Endothelial cell of umbilical vein (primary cell): ENCODE measurements at regions not wholly inside any gene's neighbourhood (a gene's known extent, or its start where the extent isn't known, plus 50 kb on each side); places are given as distances from the start of the nearest gene placed in this dataset.

Experiments used
- JUN ChIP-seq: IDR thresholded peaks from 2 replicates; pipeline ENCODE4 v1.6.1; 2011; ENCODE audit warnings: borderline replicate concordance, low read depth; ENCODE audit not compliant: insufficient read length, insufficient read depth
- TF ChIP-seq, protein P1 (sequence below), 2 donors: IDR thresholded peaks; 1 replicate in 1 of 2; 2 replicates in 1 of 2; pipeline ENCODE4 v1.5.1; 2011; ENCODE audit warnings: low read length in 2 of 2, mild to moderate bottlenecking in 2 of 2, moderate library complexity in 2 of 2, control low read depth in 1 of 2, inconsistent platforms in 1 of 2, low read depth in 1 of 2; ENCODE audit not compliant: insufficient read depth in 1 of 2; ENCODE audit errors: extremely low read depth in 1 of 2

DNA sequence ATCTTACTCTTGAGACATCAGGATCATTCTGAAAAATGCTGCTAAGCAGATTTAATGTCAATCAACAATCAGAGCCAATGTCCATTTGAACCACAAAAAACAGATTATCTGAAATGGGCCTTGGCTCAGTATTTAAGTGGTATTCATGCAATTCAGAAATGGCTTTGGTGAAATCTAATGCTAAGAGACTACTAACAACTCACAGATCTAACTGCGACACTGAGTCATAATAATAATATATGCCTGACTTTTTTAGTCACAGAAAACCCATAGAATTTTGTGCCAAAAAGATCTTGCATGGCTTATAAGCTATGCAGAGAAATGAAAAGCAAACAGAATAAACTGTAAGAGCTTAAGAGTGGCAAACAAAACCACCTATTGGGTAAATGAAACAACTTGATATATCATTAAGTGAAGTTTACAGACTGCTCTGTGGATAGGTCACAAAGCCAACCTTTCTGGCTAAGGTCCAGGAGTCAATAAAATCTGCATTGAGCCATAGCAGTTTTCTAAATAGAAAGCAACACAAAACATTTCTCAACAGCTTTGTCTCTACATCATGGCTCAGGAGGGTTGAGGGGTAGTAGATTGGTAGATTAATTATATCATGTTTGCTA lies 234.3 kb downstream of the LRATD1 start:
- TF ChIP-seq, protein P1, sequence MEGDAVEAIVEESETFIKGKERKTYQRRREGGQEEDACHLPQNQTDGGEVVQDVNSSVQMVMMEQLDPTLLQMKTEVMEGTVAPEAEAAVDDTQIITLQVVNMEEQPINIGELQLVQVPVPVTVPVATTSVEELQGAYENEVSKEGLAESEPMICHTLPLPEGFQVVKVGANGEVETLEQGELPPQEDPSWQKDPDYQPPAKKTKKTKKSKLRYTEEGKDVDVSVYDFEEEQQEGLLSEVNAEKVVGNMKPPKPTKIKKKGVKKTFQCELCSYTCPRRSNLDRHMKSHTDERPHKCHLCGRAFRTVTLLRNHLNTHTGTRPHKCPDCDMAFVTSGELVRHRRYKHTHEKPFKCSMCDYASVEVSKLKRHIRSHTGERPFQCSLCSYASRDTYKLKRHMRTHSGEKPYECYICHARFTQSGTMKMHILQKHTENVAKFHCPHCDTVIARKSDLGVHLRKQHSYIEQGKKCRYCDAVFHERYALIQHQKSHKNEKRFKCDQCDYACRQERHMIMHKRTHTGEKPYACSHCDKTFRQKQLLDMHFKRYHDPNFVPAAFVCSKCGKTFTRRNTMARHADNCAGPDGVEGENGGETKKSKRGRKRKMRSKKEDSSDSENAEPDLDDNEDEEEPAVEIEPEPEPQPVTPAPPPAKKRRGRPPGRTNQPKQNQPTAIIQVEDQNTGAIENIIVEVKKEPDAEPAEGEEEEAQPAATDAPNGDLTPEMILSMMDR (IDR thresholded peaks at IDR 0.05; ENCODE audit: extremely low read depth in 1 of 2, insufficient read depth in 1 of 2, low read depth in 1 of 2, low read length in 2 of 2): no peak
- no peak for TF ChIP-seq JUN
